Endothelial cell of umbilical vein (primary cell): ENCODE measurements at regions not wholly inside any gene's neighbourhood (a gene's known extent, or its start where the extent isn't known, plus 50 kb on each side); places are given as distances from the start of the nearest gene placed in this dataset.

Source experiments
- POLR2AphosphoS5 ChIP-seq: IDR thresholded peaks from 2 replicates; pipeline ENCODE4 v1.6.1; 2012; ENCODE audit warnings: low read depth, mild to moderate bottlenecking, control low read depth, low read length, moderate library complexity; ENCODE audit not compliant: insufficient read depth
- TF ChIP-seq, protein P1 (sequence below), 2 donors: IDR thresholded peaks; 1 replicate in 1 of 2; 2 replicates in 1 of 2; pipeline ENCODE4 v1.5.1; 2011; ENCODE audit warnings: low read length in 2 of 2, mild to moderate bottlenecking in 2 of 2, moderate library complexity in 2 of 2, control low read depth in 1 of 2, inconsistent platforms in 1 of 2, low read depth in 1 of 2; ENCODE audit not compliant: insufficient read depth in 1 of 2; ENCODE audit errors: extremely low read depth in 1 of 2

DNA sequence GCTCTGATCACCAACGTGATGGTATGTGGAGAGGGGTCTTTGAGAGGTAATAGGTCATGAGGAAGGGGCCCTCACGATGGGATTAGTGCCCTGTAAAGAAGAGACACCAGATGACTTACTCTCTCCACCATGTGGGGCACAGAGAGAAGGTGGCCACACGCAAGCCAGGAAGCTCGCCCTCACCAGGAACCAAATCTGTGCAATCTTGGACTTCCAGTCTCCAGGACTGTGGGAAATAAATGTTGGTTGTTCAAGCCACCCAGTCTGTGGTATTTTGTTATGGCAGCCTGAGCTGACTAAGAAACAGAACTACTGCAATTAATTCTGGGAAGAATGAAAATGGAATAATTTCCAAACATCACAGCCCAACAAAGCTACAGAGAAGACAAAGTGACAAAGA, 117.5 kb downstream of the SNX19 start:
- TF ChIP-seq, protein P1, sequence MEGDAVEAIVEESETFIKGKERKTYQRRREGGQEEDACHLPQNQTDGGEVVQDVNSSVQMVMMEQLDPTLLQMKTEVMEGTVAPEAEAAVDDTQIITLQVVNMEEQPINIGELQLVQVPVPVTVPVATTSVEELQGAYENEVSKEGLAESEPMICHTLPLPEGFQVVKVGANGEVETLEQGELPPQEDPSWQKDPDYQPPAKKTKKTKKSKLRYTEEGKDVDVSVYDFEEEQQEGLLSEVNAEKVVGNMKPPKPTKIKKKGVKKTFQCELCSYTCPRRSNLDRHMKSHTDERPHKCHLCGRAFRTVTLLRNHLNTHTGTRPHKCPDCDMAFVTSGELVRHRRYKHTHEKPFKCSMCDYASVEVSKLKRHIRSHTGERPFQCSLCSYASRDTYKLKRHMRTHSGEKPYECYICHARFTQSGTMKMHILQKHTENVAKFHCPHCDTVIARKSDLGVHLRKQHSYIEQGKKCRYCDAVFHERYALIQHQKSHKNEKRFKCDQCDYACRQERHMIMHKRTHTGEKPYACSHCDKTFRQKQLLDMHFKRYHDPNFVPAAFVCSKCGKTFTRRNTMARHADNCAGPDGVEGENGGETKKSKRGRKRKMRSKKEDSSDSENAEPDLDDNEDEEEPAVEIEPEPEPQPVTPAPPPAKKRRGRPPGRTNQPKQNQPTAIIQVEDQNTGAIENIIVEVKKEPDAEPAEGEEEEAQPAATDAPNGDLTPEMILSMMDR (IDR thresholded peaks at IDR 0.05; ENCODE audit: extremely low read depth in 1 of 2, insufficient read depth in 1 of 2, low read depth in 1 of 2, low read length in 2 of 2) = no peak
- TF ChIP-seq POLR2AphosphoS5 = no peak
